B cell (primary cell): ENCODE measurements at regions not wholly inside any gene's neighbourhood (a gene's known extent, or its start where the extent isn't known, plus 50 kb on each side); places are given as distances from the start of the nearest gene placed in this dataset.

Experiments used
- ATAC-seq: fragments of 200-7000 bp; cut with Tn5 transposase; one replicate; pipeline ENCODE4 v1.10.0; 2021; ENCODE audit warnings: low read depth, mild to moderate bottlenecking, moderate number of reproducible peaks, moderate library complexity
- CTCF ChIA-PET: fragments of 350-600 bp; sonication (Branson Sonifier 250); formaldehyde crosslinking; loops from one replicate; lab custom pipeline; 2021; ENCODE audit warnings: antibody characterized with exemption, inconsistent platforms; lab: Charles Lee
- POLR2A ChIA-PET: fragments of 350-600 bp; sonication (Branson Sonifier 250); formaldehyde crosslinking; loops from one replicate; lab custom pipeline; 2021; ENCODE audit warnings: antibody characterized with exemption; lab: Charles Lee
- DNase-seq: peaks from one replicate; pipeline ENCODE4 v3.0.0; 2013
- H2AFZ ChIP-seq: 2 replicates; pipeline ENCODE4 v1.6.1; 2012; ENCODE audit warnings: mild to moderate bottlenecking, low read depth, low read length; ENCODE audit not compliant: insufficient read depth, poor library complexity, severe bottlenecking
- H3K27ac ChIP-seq, 2 donors: 1 replicate in 1 of 2; 2 replicates in 1 of 2; pipeline ENCODE4 v1.5.1; 2012 to 2013; ENCODE audit warnings: low read length in 2 of 2, mild to moderate bottlenecking in 2 of 2, moderate library complexity in 1 of 2
- H3K27me3 ChIP-seq, 4 experiments: fragments of 200-600 bp in 1 of 4; sonication (generic) in 1 of 4; replicated peaks in 1 of 4; 1 replicate in 2 of 4; 2 replicates in 2 of 4; pipeline versions ENCODE4 v1.6.1 to v1.7.0; 2013 to 2016; ENCODE audit warnings: low read length in 3 of 4, mild to moderate bottlenecking in 2 of 4, mixed read lengths in 1 of 4, moderate library complexity in 1 of 4; ENCODE audit not compliant: insufficient read depth in 4 of 4, control insufficient read depth in 3 of 4; ENCODE audit errors: control extremely low read depth in 1 of 4
- H3K36me3 ChIP-seq, 2 experiments: replicated peaks in 1 of 2; 1 replicate in 1 of 2; 2 replicates in 1 of 2; pipeline versions ENCODE4 v1.6.1 to v1.7.1; 2013; ENCODE audit warnings: low read length in 1 of 2; ENCODE audit not compliant: insufficient read depth in 2 of 2, control insufficient read depth in 1 of 2; ENCODE audit errors: control extremely low read depth in 1 of 2, extremely low read depth in 1 of 2
- H3K4me1 ChIP-seq, 2 donors: fragments of 200-600 bp in 1 of 2; sonication (generic) in 1 of 2; 1 replicate in 1 of 2; 2 replicates in 1 of 2; pipeline versions ENCODE4 v1.5.1 to v1.6.1; 2013 to 2017; ENCODE audit warnings: low read length in 2 of 2; ENCODE audit not compliant: control insufficient read depth in 2 of 2, insufficient read depth in 2 of 2
- H3K4me2 ChIP-seq: replicated peaks from 2 replicates; pipeline ENCODE3; 2012; ENCODE audit warnings: mild to moderate bottlenecking, low read depth, low read length; ENCODE audit not compliant: poor library complexity, severe bottlenecking
- H3K4me3 ChIP-seq, 5 experiments: fragments of 200-600 bp in 1 of 5; sonication (generic) in 1 of 5; 1 replicate in 3 of 5; 2 replicates in 2 of 5; pipeline versions ENCODE4 v1.5.1 to v1.7.0; 2011 to 2016; ENCODE audit warnings: low read length in 4 of 5, mild to moderate bottlenecking in 4 of 5, low read depth in 2 of 5, control low read depth in 1 of 5, moderate library complexity in 1 of 5; ENCODE audit not compliant: insufficient read depth in 1 of 5; ENCODE audit errors: control extremely low read depth in 1 of 5, extremely low read depth in 1 of 5
- H3K79me2 ChIP-seq: fragments of 200-600 bp; sonication (generic); one replicate; pipeline ENCODE4 v1.6.0; 2016; ENCODE audit warnings: low read length; ENCODE audit not compliant: control insufficient read depth, insufficient read depth
- H3K9ac ChIP-seq: fragments of 200-600 bp; sonication (generic); 2 replicates; pipeline ENCODE4 v1.6.1; 2017; ENCODE audit warnings: mild to moderate bottlenecking, low read length, moderate library complexity
- H3K9me3 ChIP-seq, 3 donors: one replicate each; pipeline versions ENCODE4 v1.6.1 to v1.7.1; 2013; ENCODE audit warnings: low read length in 2 of 3; ENCODE audit not compliant: control insufficient read depth in 2 of 3, insufficient read depth in 1 of 3; ENCODE audit errors: control extremely low read depth in 1 of 3
- H4K20me1 ChIP-seq: 2 replicates; pipeline ENCODE4 v1.6.0; 2012; ENCODE audit warnings: mild to moderate bottlenecking, low read length; ENCODE audit not compliant: insufficient read depth, control insufficient read depth, poor library complexity, severe bottlenecking
- H3K27ac Mint-ChIP-seq: one replicate; pipeline ENCODE4 v1.8.0; 2021; ENCODE audit warnings: mixed read lengths
- H3K27me3 Mint-ChIP-seq: one replicate; pipeline ENCODE4 v1.8.0; 2021; ENCODE audit warnings: mixed read lengths
- H3K4me1 Mint-ChIP-seq: one replicate; pipeline ENCODE4 v1.8.0; 2021; ENCODE audit warnings: mixed read lengths
- H3K4me3 Mint-ChIP-seq: one replicate; pipeline ENCODE4 v1.8.0; 2021; ENCODE audit warnings: mixed read lengths
- H3K9me3 Mint-ChIP-seq: one replicate; pipeline ENCODE4 v1.8.0; 2022; ENCODE audit warnings: mixed read lengths; ENCODE audit not compliant: insufficient read depth
- EZH2 ChIP-seq: IDR thresholded peaks from 2 replicates; pipeline ENCODE4 v1.6.1; 2012; ENCODE audit warnings: borderline replicate concordance, low read depth, mild to moderate bottlenecking, moderate library complexity, low read length; ENCODE audit not compliant: insufficient read depth, poor library complexity, severe bottlenecking
- WGBS: methylation state at CpG from one replicate; pipeline ENCODE4 v1.1.5; 2013; ENCODE audit warnings: missing lambda C conversion rate; ENCODE audit not compliant: insufficient coverage; 5-methylcytosine and 5-hydroxymethylcytosine counted together
- intact Hi-C: fragments of 100-400 bp; cut with micrococcal nuclease; formaldehyde crosslinking; loops from one replicate; pipeline ENCODE4 v1.10.0; 2022
- TF ChIP-seq, protein P1 (sequence below): fragments of 200-600 bp; IDR thresholded peaks from one replicate; pipeline ENCODE4 v1.8.0; 2022; ENCODE audit warnings: antibody characterized with exemption, mild to moderate bottlenecking

DNA sequence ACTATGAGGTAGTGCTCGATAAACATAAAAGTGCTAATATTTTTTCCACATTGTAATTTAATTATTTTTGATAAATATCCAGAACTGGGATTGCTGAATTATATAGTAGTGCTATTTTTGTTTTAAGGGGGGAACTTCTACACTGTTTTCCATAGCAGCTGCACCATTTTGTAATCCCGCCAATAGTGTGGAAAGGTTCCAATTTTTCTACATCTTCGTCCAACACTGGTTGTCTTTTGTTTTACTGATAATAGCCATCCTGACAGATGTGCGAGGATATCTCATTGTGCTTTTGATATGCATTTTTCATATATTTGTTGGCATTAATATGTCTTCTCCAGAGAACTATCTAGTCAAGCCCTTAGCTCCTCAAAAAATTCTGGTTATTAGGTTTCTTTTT is 259.6 kb upstream of the KCNJ16 start:
- Mint-ChIP-seq H3K4me1 (no peaks in the 10 kb centered on the region), H3K27me3 (no peaks in the 10 kb centered on the region), H3K4me3 (no peak overlapping the region), H3K9me3 (no peaks in the 10 kb centered on the region), H3K27ac (no peak overlapping the region)
- intact Hi-C loops = no loop called here
- Histone ChIP-seq H3K4me1 (no peaks in the 10 kb centered on the region), H4K20me1 (no peaks in the 10 kb centered on the region), H3K4me2 (no peak overlapping the region), H3K4me3 (no peak overlapping the region), H3K27me3 (no peaks in the 10 kb centered on the region), H3K9ac (no peak overlapping the region), H3K79me2 (no peaks in the 10 kb centered on the region), H3K9me3 (no peaks in the 10 kb centered on the region), H3K27ac (no peak overlapping the region), H2AFZ (no peak overlapping the region), H3K36me3 (no peaks in the 10 kb centered on the region)
- ChIA-PET CTCF (interaction anchor here (0.7 to 0.8 kb wide), 2 partner anchors 10 to 14 kb away, joined by 3 read pairs; no protein-coding TSS in a partner anchor), POLR2A (interaction anchor here (0.7 kb wide), 1 partner anchor 9 kb away, joined by 8 read pairs; no protein-coding TSS in a partner anchor)
- DNase-seq = no peak
- WGBS = no CpG with 5 or more reads among the region's 4 CpGs
- TF ChIP-seq, protein P1, sequence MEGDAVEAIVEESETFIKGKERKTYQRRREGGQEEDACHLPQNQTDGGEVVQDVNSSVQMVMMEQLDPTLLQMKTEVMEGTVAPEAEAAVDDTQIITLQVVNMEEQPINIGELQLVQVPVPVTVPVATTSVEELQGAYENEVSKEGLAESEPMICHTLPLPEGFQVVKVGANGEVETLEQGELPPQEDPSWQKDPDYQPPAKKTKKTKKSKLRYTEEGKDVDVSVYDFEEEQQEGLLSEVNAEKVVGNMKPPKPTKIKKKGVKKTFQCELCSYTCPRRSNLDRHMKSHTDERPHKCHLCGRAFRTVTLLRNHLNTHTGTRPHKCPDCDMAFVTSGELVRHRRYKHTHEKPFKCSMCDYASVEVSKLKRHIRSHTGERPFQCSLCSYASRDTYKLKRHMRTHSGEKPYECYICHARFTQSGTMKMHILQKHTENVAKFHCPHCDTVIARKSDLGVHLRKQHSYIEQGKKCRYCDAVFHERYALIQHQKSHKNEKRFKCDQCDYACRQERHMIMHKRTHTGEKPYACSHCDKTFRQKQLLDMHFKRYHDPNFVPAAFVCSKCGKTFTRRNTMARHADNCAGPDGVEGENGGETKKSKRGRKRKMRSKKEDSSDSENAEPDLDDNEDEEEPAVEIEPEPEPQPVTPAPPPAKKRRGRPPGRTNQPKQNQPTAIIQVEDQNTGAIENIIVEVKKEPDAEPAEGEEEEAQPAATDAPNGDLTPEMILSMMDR = no peak
- no peak for TF ChIP-seq EZH2
- ATAC-seq = no peak

DNA sequence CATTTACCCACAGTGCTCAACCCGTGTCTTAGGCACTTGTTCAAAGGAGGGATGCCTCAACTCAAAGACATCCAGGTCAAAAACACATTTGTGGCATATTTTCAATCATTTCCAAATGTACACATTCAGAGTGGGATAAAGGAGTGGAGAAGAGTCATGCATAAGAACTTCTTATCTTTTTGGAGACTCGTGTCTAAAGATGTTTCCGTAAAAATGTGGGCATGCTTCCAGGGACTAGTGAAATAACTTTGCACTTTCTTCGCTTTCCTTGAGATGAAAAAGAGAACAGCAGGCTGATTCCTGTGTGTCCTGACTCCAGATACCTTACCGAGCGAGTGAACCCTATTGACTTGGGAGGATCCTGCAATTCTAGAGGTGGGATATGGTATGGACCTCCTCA is 256.6 kb upstream of the KCNJ16 start:
- ATAC-seq (no peak), DNase-seq (no peak)
- Histone ChIP-seq H3K27me3 (no peaks in the 10 kb centered on the region), H3K9ac (no peak overlapping the region), H3K4me1 (no peaks in the 10 kb centered on the region), H3K79me2 (no peaks in the 10 kb centered on the region), H3K4me2 (no peak overlapping the region), H3K9me3 (peaks cover 0 to 20% (median 0%) of the 10 kb centered on the region in 3 donors), H2AFZ (no peak overlapping the region), H4K20me1 (no peaks in the 10 kb centered on the region), H3K27ac (no peak overlapping the region), H3K36me3 (no peaks in the 10 kb centered on the region), H3K4me3 (no peak overlapping the region)
- Mint-ChIP-seq H3K4me3 (no peak overlapping the region), H3K27me3 (no peaks in the 10 kb centered on the region), H3K27ac (no peak overlapping the region), H3K9me3 (no peaks in the 10 kb centered on the region), H3K4me1 (no peaks in the 10 kb centered on the region)
- ChIA-PET POLR2A (no interaction called here), CTCF (no interaction called here)
- intact Hi-C loops = no loop called here
- WGBS = 94% methylated on average over 3 of the region's 6 CpGs
- no peak for TF ChIP-seq EZH2
- TF ChIP-seq, protein P1 = no peak
